ENCODE measurements at regions not wholly inside any gene's neighbourhood (a gene's known extent, or its start where the extent isn't known, plus 50 kb on each side); places are given as distances from the start of the nearest gene placed in this dataset.
A peak's percentile ranks its signal among the peaks of the same experiment; 100 is the strongest.

- CTCF ChIA-PET, result interaction anchor here (0.6 kb wide), 1 partner anchor 27 kb away, joined by 5 read pairs; no protein-coding TSS in a partner anchor
- POLR2A ChIA-PET, result no interaction called here
- H3K27me3 Mint-ChIP-seq, result no peaks in the 10 kb centered on the region
- H3K27ac Mint-ChIP-seq, result no peak overlapping the region
- no peaks in the 10 kb centered on the region for H3K9me3 Mint-ChIP-seq
- no peaks in the 10 kb centered on the region for H3K36me3 Mint-ChIP-seq (ENCODE audit: low read depth)
- H3K4me1 Mint-ChIP-seq, result no peaks in the 10 kb centered on the region
- no peak overlapping the region for H3K4me3 Mint-ChIP-seq
- DNase-seq, result no peak
Observed at GRCh38 chr22:49203091-49203858, 624.4 kb downstream of the BRD1 start.

GRCh38 chr22:49202226-49202625 is 625.4 kb downstream of the BRD1 start:
- Mint-ChIP-seq H3K27me3 (no peaks in the 10 kb centered on the region), H3K9me3 (no peaks in the 10 kb centered on the region), H3K4me3 (no peak overlapping the region), H3K27ac (no peak overlapping the region), H3K4me1 (no peaks in the 10 kb centered on the region), H3K36me3 (ENCODE audit: low read depth) (no peaks in the 10 kb centered on the region)
- CTCF ChIA-PET, result no interaction called here
- no peak for DNase-seq
- POLR2A ChIA-PET, result no interaction called here

- ChIA-PET POLR2A (no interaction called here), CTCF (no interaction called here)
- no peaks in the 10 kb centered on the region for H3K36me3 Mint-ChIP-seq (ENCODE audit: low read depth)
- no peaks in the 10 kb centered on the region for H3K4me1 Mint-ChIP-seq
- no peak overlapping the region for H3K4me3 Mint-ChIP-seq
- no peak for DNase-seq
- H3K9me3 Mint-ChIP-seq, result no peaks in the 10 kb centered on the region
- no peak overlapping the region for H3K27ac Mint-ChIP-seq
- H3K27me3 Mint-ChIP-seq, result no peaks in the 10 kb centered on the region
Observed at GRCh38 chr22:49201046-49201970, 626.4 kb downstream of the BRD1 start.

GRCh38 chr22:49199224-49199623 is 628.4 kb downstream of the BRD1 start:
- no peaks in the 10 kb centered on the region for H3K36me3 Mint-ChIP-seq (ENCODE audit: low read depth)
- CTCF ChIA-PET, result no interaction called here
- H3K27me3 Mint-ChIP-seq, result no peaks in the 10 kb centered on the region
- POLR2A ChIA-PET, result no interaction called here
- no peak for DNase-seq
- H3K4me3 Mint-ChIP-seq, result no peak overlapping the region
- H3K4me1 Mint-ChIP-seq, result no peaks in the 10 kb centered on the region
- H3K27ac Mint-ChIP-seq, result no peak overlapping the region
- H3K9me3 Mint-ChIP-seq, result no peaks in the 10 kb centered on the region

- Mint-ChIP-seq H3K9me3 (no peaks in the 10 kb centered on the region), H3K27me3 (no peaks in the 10 kb centered on the region), H3K4me3 (no peak overlapping the region), H3K27ac (no peak overlapping the region), H3K36me3 (ENCODE audit: low read depth) (no peaks in the 10 kb centered on the region), H3K4me1 (no peaks in the 10 kb centered on the region)
- DNase-seq, result no peak
- POLR2A ChIA-PET, result no interaction called here
- CTCF ChIA-PET, result no interaction called here
Observed at GRCh38 chr22:49198705-49199084, 629.0 kb downstream of the BRD1 start.

- H3K36me3 Mint-ChIP-seq (ENCODE audit: low read depth), result no peaks in the 10 kb centered on the region
- H3K4me1 Mint-ChIP-seq, result no peaks in the 10 kb centered on the region
- H3K27me3 Mint-ChIP-seq, result no peaks in the 10 kb centered on the region
- no peak for DNase-seq
- ChIA-PET CTCF (no interaction called here), POLR2A (no interaction called here)
- H3K27ac Mint-ChIP-seq, result no peak overlapping the region
- no peaks in the 10 kb centered on the region for H3K9me3 Mint-ChIP-seq
- no peak overlapping the region for H3K4me3 Mint-ChIP-seq
Observed at GRCh38 chr22:49197986-49198704, 629.5 kb downstream of the BRD1 start.

- DNase-seq, result no peak
- ChIA-PET CTCF (no interaction called here), POLR2A (no interaction called here)
- Mint-ChIP-seq H3K9me3 (no peaks in the 10 kb centered on the region), H3K4me1 (no peaks in the 10 kb centered on the region), H3K27ac (no peak overlapping the region), H3K36me3 (ENCODE audit: low read depth) (no peaks in the 10 kb centered on the region), H3K27me3 (no peaks in the 10 kb centered on the region), H3K4me3 (no peak overlapping the region)
Observed at GRCh38 chr22:49197505-49197904, 630.2 kb downstream of the BRD1 start.

- Mint-ChIP-seq H3K4me3 (no peak overlapping the region), H3K36me3 (ENCODE audit: low read depth) (no peaks in the 10 kb centered on the region), H3K27ac (no peak overlapping the region), H3K4me1 (no peaks in the 10 kb centered on the region), H3K27me3 (no peaks in the 10 kb centered on the region), H3K9me3 (no peaks in the 10 kb centered on the region)
- DNase-seq, result no peak
- POLR2A ChIA-PET, result no interaction called here
- CTCF ChIA-PET, result no interaction called here
Observed at GRCh38 chr22:49196046-49196511, 631.6 kb downstream of the BRD1 start.

- Mint-ChIP-seq H3K36me3 (ENCODE audit: low read depth) (no peaks in the 10 kb centered on the region), H3K4me1 (no peaks in the 10 kb centered on the region), H3K4me3 (no peak overlapping the region), H3K27me3 (no peaks in the 10 kb centered on the region), H3K9me3 (no peaks in the 10 kb centered on the region), H3K27ac (peak overlapping the region; percentile 57)
- DNase-seq, result no peak
- POLR2A ChIA-PET, result no interaction called here
- CTCF ChIA-PET, result no interaction called here
Observed at GRCh38 chr22:49195636-49196035, 632.0 kb downstream of the BRD1 start.

- Mint-ChIP-seq H3K27me3 (no peaks in the 10 kb centered on the region), H3K4me3 (no peak overlapping the region), H3K36me3 (ENCODE audit: low read depth) (no peaks in the 10 kb centered on the region), H3K9me3 (no peaks in the 10 kb centered on the region), H3K27ac (no peak overlapping the region), H3K4me1 (no peaks in the 10 kb centered on the region)
- POLR2A ChIA-PET, result no interaction called here
- CTCF ChIA-PET, result no interaction called here
- no peak for DNase-seq
Observed at GRCh38 chr22:49193901-49194465, 633.7 kb downstream of the BRD1 start.

- CTCF ChIA-PET, result no interaction called here
- POLR2A ChIA-PET, result no interaction called here
Observed at GRCh38 chr22:49193348-49193747, 634.3 kb downstream of the BRD1 start.

GRCh38 chr22:49192857-49193250 is 634.8 kb downstream of the BRD1 start:
- no peak overlapping the region for H3K4me3 Mint-ChIP-seq
- no peaks in the 10 kb centered on the region for H3K9me3 Mint-ChIP-seq
- H3K36me3 Mint-ChIP-seq (ENCODE audit: low read depth), result no peaks in the 10 kb centered on the region
- H3K27ac Mint-ChIP-seq, result no peak overlapping the region
- no peak for DNase-seq
- no peaks in the 10 kb centered on the region for H3K27me3 Mint-ChIP-seq
- POLR2A ChIA-PET, result no interaction called here
- CTCF ChIA-PET, result no interaction called here
- no peaks in the 10 kb centered on the region for H3K4me1 Mint-ChIP-seq

More at GRCh38 chr22:49193348-49193747, 634.3 kb downstream of the BRD1 start:
- Mint-ChIP-seq H3K4me3 (no peak overlapping the region), H3K27me3 (no peaks in the 10 kb centered on the region), H3K27ac (no peak overlapping the region), H3K36me3 (ENCODE audit: low read depth) (no peaks in the 10 kb centered on the region), H3K4me1 (no peaks in the 10 kb centered on the region), H3K9me3 (no peaks in the 10 kb centered on the region)
- no peak for DNase-seq

Data from activated CD4-positive, alpha-beta T cell treated with anti-CD3 and anti-CD28 coated beads, Interleukin-2, amount 10 ng/mL, durations not matched to agents 7 days and 5 days (primary cell).